ENCODE measurements at regions not wholly inside any gene's neighbourhood (a gene's known extent, or its start where the extent isn't known, plus 50 kb on each side); places are given as distances from the start of the nearest gene placed in this dataset.
A peak's percentile ranks its signal among the peaks of the same experiment; 100 is the strongest.

DNA sequence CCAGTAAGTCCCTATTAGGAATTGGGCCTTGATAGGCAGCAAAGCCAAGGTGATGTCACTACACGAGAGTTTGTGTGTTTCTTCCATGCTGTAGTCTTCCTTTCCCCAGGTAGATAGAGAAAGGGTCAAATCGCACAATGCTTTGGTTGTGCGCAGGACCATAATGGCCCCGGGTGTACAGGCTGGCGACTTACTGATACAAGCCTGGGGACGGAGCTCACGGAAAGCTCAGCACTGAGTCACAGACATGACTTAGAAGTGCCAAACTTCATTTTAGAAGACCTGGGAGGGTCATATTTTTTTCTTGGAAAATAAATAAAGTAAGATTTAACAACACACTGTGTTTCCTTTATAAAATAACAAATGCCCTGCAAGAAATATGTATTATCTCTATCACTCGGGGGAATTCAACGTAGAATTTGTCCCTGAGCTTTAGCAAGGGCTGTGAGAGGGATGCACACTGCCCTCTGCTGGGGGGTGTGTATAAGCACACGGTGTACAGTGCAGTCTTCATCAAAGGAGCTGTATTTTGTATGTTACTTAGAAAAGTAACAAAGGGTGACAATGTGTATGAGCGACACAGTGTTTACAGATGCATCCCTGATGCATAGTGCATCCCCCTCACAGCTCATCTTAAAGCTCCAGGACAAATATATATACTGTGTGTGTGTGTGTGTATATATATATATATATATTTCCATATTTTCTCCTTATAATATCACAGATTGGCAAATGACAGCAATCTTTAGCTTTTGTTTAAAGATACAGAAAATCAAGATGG, 254.5 kb upstream of the VEGFC start:
- Histone ChIP-seq H3K36me3 (replicated peaks in 1 of 2) (no peaks in the 10 kb centered on the region), H3K4me3 (peak overlapping the region in 1 of 4 donors; percentile 14), H3K27ac (no peak overlapping the region), H3K27me3 (no peaks in the 10 kb centered on the region), H3K4me1 (replicated peaks in 1 of 2) (peaks cover 0 to 8% of the 10 kb centered on the region in 2 donors), H3K9me3 (replicated peaks in 1 of 3) (no peaks in the 10 kb centered on the region)
- no peak for TF ChIP-seq POLR2A (IDR thresholded peaks at IDR 0.05)
- TF ChIP-seq, protein P1, sequence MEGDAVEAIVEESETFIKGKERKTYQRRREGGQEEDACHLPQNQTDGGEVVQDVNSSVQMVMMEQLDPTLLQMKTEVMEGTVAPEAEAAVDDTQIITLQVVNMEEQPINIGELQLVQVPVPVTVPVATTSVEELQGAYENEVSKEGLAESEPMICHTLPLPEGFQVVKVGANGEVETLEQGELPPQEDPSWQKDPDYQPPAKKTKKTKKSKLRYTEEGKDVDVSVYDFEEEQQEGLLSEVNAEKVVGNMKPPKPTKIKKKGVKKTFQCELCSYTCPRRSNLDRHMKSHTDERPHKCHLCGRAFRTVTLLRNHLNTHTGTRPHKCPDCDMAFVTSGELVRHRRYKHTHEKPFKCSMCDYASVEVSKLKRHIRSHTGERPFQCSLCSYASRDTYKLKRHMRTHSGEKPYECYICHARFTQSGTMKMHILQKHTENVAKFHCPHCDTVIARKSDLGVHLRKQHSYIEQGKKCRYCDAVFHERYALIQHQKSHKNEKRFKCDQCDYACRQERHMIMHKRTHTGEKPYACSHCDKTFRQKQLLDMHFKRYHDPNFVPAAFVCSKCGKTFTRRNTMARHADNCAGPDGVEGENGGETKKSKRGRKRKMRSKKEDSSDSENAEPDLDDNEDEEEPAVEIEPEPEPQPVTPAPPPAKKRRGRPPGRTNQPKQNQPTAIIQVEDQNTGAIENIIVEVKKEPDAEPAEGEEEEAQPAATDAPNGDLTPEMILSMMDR (IDR thresholded peaks at IDR 0.05) = peak; percentile 76 to 92 (median 84)
- peak; percentile 60 to 77 (median 69) for DNase-seq
- intact Hi-C loops (cut with DNase I) = loop anchor here in 1 of 2 donors (5.0 to 10.0 kb wide), 3 partner anchors 255 to 670 kb away; partner anchors contain the start of gene VEGFC
- 25 to 36% (median 30%) methylated on average over 10 to 11 of the region's 11 CpGs for WGBS, 4 donors

DNA sequence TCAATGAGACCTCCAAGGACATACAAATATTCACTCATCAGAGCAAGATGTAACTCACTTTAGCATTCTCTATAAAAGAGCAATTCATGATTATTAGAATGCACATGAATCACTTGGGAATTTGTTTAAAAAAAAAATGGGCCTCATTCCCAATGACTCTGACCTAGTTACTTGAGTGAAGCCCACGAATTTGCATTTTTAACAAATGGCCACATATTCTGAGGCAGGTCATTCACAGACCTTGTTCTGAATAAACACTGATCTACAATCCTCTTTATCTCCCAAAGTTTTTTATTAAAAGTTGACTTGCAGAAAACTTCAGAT, 255.1 kb upstream of the VEGFC start:
- Histone ChIP-seq H3K27me3 (no peaks in the 10 kb centered on the region), H3K9me3 (replicated peaks in 1 of 3) (no peaks in the 10 kb centered on the region), H3K4me1 (replicated peaks in 1 of 2) (peaks cover 0 to 8% of the 10 kb centered on the region in 2 donors), H3K36me3 (replicated peaks in 1 of 2) (no peaks in the 10 kb centered on the region), H3K27ac (no peak overlapping the region), H3K4me3 (no peak overlapping the region)
- DNase-seq = no peak
- WGBS, 4 donors = 0 to 3% (median 1%) methylated on average over 1 of the region's 1 CpG
- intact Hi-C loops (cut with DNase I) = loop anchor here in 1 of 2 donors (5.0 to 10.0 kb wide), 3 partner anchors 256 to 671 kb away; partner anchors contain the start of gene VEGFC
- TF ChIP-seq, protein P1 (IDR thresholded peaks at IDR 0.05) = no peak
- TF ChIP-seq POLR2A (IDR thresholded peaks at IDR 0.05) = no peak

DNA sequence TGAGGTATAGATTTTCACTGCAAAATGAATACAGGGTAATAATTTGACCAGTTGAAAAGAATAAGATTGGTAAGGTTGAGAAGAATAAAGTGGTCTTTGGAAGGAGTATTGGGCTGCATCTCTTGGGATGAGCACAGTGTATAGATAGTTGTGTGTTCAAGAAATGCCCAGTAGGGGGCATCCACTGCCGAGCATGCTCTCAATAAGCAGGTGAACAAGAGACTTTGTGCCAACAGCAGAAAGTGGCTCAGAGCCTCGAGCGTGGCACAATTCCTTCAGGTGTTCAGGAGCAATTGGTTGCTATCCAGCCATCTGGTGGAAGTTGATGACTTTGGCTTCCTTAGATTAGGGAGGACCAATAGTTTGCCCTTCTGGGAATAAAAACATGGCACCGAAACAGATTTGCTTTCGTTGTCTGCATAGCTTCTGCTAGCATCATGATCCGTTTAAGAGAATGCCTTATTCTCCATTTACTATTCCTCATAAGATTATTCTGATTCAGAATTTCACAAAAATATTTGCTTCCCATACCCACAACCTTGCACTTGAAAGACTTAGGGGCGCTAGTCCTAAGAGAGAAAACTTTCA, 258.1 kb upstream of the NEIL3 start:
- Histone ChIP-seq H3K36me3 (replicated peaks in 1 of 2) (no peaks in the 10 kb centered on the region), H3K27me3 (no peaks in the 10 kb centered on the region), H3K4me3 (no peak overlapping the region), H3K4me1 (replicated peaks in 1 of 2) (peaks cover 0 to 8% of the 10 kb centered on the region in 2 donors), H3K9me3 (replicated peaks in 1 of 3) (no peaks in the 10 kb centered on the region), H3K27ac (no peak overlapping the region)
- 77 to 81% (median 79%) methylated on average over 7 of the region's 7 CpGs for WGBS, 4 donors
- TF ChIP-seq, protein P1 (IDR thresholded peaks at IDR 0.05) = peak in 2 of 6 experiments; percentile 16 to 23
- no peak for TF ChIP-seq POLR2A (IDR thresholded peaks at IDR 0.05)
- peak in 1 of 7 donors; percentile 22 for DNase-seq
- intact Hi-C loops (cut with DNase I) = no loop called here

DNA sequence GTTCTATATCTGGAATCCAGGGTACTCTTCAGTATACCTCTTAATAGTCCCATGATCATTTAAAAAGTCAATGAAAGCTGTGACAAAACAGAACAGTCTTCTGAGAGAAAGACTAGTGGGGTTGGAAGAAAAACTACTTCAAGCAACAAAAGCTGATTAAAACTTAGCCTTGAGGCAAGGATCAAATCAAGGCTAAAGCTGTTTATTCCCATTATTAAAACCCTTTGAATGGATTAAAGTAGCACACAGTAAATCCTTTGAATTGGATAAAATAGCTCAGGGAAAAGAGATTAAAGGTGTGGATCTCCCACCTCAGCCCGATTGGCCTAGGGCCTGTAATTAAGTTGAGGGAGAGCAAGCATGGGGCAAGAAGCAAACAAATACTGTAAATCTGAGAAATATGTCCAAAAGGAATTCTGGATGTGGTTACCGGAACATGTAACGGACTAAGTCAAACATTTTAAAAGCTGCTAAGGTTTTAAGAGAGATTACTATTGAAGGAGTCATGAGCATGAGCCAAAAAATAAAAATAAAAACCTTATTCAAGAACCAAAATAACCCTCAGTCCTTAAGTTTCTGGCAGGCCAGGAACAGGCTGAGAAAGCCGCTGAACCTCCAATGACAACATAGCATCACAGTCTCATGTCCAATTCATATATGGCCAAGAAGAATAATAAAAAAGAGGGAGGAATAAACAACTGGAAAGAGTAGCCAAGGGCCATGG, 257.3 kb upstream of the NEIL3 start:
- no peaks in the 10 kb centered on the region for H3K9me3 ChIP-seq (replicated peaks in 1 of 3)
- H3K27ac ChIP-seq = no peak overlapping the region
- peaks cover 0 to 2% of the 10 kb centered on the region in 2 donors for H3K4me1 ChIP-seq (replicated peaks in 1 of 2)
- TF ChIP-seq, protein P1 (IDR thresholded peaks at IDR 0.05) = no peak
- TF ChIP-seq POLR2A (IDR thresholded peaks at IDR 0.05) = no peak
- no peaks in the 10 kb centered on the region for H3K36me3 ChIP-seq (replicated peaks in 1 of 2)
- DNase-seq = no peak
- 74 to 84% (median 83%) methylated on average over 4 of the region's 4 CpGs for WGBS, 4 donors
- no peaks in the 10 kb centered on the region for H3K27me3 ChIP-seq
- intact Hi-C loops (cut with DNase I) = no loop called here
- H3K4me3 ChIP-seq = no peak overlapping the region

All from adrenal gland (tissue), 9 donors.